H1 (cell line): ENCODE measurements at regions not wholly inside any gene's neighbourhood (a gene's known extent, or its start where the extent isn't known, plus 50 kb on each side); places are given as distances from the start of the nearest gene placed in this dataset.

ENCODE experiments used
- CHD7 ChIP-seq: fragments of 300-600 bp; sonication (generic); IDR thresholded peaks from 2 replicates; pipeline ENCODE4 v1.7.1; 2012; ENCODE audit warnings: low read length, moderate library complexity, mild to moderate bottlenecking, inconsistent platforms; ENCODE audit not compliant: insufficient replicate concordance
- E2F6 ChIP-seq: IDR thresholded peaks from 2 replicates; pipeline ENCODE4 v1.6.1; 2012; ENCODE audit warnings: inconsistent platforms
- RBBP5 ChIP-seq: IDR thresholded peaks from 2 replicates; pipeline ENCODE4 v1.7.1; 2012; ENCODE audit warnings: low read depth, mild to moderate bottlenecking, inconsistent platforms, low read length, moderate library complexity, borderline replicate concordance
- SUZ12 ChIP-seq: fragments of 200-600 bp; sonication (generic); IDR thresholded peaks from 2 replicates; pipeline ENCODE4 v1.6.1; 2012; ENCODE audit warnings: mild to moderate bottlenecking, inconsistent platforms, low read length, moderate library complexity, mixed read lengths

- TF ChIP-seq CHD7 (no peak), RBBP5 (no peak), E2F6 (no peak), SUZ12 (no peak)
Observed at GRCh38 chr1:111045033-111045722, 81.5 kb upstream of the LRIF1 start (continued).
